ENCODE measurements at regions not wholly inside any gene's neighbourhood (a gene's known extent, or its start where the extent isn't known, plus 50 kb on each side); places are given as distances from the start of the nearest gene placed in this dataset.

DNA sequence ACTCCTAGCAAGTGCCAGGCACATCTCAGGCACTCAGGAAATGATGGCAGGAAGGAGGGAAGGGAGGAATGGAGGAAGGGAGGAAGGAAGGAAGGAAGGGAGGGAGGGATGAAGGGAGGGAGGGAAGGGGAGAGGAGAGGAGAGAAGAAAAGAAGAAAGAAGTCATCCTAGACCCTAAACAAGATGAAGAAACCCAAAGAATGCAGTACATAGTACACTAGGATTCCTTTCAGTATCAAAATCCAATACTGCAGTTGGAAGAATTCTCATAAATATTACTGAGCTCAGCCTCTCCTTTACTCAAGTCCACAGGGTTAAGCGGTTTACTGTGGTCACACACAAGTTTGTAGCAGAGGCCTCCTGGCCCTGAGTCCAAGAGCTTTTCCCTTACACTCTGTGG is 155.7 kb upstream of the ETAA1 start:
- no peak for DNase-seq (ENCODE audit: low spot score)

DNA sequence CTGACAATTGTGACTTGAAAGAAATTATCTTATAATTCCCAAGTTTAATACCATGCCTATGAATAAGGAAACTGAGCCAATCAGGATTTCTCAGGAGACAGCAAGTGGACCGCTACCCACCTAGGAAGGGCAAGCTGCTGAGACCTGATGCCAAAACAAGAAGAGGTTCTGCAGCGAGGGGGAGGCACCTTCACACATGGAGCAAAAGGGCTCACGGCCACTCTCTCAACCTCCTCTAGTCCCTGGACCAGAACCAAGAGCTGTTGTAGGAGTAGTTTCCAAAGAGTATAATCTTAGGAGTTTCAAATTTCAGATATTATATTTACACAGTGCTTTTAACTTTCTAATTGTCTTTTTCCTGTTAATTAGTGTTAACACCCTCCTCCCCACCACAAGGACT is 154.7 kb upstream of the ETAA1 start:
- no peak for DNase-seq (ENCODE audit: low spot score)

DNA sequence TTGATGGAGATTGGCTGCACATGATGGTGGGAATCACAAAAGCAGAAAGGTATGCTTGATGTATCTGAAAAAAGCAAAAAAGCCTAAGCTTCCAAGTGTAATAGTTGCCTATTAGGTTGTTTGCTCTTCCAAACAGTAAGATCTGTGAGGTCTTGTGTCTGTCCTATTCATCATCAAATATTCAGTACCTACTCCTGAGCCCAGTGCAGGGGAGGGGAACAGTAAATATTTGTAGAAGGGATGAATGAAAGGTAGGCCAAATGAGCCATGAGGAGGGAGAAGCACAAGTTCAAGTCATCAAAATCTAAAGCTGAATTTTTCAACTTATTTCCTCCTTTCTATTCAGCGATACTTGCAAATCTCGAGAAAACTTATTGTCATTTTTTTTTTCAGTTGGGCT is 153.2 kb upstream of the ETAA1 start:
- no peak for DNase-seq (ENCODE audit: low spot score)

DNA sequence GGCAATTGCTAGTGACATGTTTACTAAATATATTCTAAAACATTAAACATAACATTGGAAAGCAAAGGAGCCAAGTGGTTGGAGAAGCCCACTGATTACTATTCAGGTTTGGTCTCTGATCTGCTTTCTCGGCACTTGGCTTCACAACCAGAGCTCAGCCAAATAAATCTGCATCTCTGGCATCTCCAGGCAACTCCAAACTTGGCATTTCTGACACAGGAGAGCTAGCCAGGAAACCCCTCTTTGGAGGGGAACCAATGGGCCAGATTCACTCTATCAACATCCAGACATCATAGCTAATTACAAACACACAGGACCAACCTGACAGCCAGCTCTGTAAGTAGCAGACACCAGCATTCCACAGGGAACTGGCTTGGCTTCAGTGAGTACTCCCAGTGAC is 150.3 kb upstream of the ETAA1 start:
- no peak for DNase-seq (ENCODE audit: low spot score)

DNA sequence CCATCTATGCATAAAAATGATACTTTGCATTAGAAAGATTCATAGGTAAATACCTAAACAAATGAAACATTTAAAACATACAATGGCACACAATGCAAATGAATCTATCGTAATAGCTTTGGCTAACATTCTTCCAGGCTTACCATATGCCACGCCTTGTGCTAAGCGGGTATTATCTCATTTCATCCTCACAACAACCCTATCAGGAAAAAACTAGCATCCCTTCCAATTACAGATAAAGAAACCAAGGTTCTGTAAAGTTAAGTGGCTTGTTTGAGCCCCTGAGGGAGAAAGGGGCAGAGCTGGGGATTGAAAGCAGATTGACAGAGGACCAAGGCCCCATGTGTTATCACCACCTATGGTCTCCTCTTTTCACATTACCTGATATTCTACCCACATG is 145.4 kb upstream of the ETAA1 start:
- no peak for DNase-seq (ENCODE audit: low spot score)

DNA sequence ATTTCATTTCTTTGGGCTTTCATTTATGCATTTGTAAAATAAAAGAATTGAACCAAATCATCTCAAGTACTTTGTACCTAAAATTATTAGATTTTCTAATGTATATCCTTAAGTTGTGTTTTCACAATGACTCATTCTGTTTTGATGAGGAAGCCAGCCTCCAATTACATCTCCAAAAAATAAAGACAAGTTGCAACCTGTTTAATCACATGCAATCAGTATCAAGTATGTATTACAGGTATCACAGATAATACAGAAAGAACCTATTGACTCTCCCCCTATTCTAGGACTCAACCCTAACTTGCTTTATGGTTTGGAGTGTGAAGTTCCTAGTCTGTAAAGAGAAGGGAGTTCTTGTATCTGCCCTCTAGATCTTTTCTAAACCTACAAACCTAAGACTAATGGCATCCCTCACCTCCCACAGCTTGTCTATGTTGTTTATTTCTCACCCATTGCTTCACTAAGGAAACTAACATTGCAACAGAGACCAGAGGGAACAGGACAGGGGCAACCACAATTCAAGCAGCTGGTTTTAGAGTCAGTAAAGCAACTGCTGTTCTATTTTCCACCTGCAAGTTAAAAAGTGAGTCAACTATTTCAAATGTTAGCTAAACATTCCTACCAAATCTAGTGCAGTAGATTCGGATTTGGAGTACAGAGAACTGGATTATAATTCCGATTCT is 141.1 kb upstream of the ETAA1 start:
- DNase-seq (ENCODE audit: low spot score) = peak; percentile 20

DNA sequence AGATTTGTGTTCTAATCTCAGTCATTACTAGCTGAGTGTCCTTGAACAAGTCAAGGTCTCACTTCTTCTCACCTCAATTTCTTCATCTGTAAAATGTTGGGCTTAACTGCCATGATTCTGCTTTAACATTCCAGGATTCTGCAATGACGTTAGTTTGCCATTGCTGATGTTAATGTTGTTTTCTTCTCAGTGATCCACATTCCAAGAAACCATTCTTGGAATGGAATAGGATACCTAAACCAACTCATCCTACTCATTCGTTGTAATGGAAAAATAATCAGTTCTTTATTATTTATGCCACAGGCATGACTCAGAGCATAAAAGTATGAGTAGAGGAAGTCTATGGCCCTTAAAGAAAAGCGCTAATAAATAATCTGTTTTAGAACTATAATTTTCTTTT is 140.2 kb upstream of the ETAA1 start:
- no peak for DNase-seq (ENCODE audit: low spot score)

DNA sequence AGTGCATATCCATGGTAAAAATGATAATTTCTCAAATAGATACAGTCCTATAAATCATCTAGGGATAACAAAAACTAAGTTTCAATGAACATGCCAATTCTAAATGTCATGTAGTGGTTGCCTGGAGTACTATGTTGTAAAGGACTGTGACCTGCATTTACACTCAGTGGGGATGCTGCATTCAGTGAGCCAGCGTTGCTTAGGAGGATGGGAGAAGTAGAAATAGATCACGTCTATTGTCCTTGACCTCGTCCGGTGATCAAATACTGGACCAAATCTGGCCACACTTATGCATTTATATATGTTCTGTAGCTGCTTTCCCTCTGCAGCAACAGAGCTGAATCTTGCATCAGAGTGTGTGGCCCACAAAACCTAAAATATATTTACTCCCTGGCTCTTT is 139.0 kb upstream of the ETAA1 start:
- DNase-seq (ENCODE audit: low spot score) = no peak

DNA sequence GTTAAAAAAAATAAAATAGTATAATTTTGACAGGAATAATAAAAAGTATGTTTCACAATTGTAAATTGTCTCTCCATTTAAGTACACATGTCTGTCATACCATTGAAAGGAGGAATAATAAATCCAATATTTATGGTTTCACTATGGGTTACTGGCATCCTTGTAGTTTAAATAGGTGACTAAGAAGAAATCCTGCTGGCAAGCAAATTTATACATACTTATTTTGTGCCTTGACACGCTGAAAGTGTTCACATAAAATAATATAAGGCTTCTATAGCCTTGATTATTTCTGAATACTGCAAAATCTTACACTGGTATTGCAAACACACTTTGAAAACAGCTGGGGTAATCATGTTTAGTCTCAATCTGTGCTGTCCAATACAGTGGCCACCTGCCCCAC is 138.3 kb upstream of the ETAA1 start:
- DNase-seq (ENCODE audit: low spot score) = no peak

DNA sequence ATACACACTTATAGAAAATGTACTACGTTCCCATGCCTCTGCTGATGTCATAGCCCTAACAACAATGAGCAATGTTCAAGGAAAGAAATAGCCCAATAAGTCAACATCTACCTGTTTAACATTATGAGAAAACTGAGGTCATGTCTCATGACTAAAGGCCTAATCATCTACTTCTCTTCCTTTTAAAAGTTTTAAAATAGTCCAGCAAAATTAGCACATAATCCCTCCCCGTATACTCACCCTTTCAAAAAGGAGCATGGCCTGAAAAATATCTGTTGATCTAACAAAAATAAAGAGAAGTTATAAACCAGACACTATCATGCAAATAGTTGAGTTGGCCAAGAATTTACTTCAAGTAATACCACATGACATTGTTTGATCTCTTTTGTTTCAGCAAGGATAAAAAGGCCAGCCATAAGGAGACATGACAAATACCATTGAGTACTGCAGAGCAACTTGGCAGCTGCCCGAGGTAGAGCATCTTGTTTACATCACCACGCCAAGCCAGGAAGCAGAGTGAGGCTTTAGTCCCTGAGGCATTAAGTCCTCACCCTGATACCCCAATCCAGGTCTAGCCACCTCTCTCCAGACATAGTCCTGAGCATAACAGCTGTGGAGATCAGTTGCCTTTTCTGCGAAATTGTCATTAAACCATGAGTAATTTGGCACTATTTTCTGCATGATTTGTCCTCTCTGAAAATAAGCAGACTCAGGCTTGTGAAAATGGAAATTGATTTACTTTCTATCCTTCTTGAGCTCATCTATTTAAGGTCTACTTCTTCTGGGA is 137.4 kb upstream of the ETAA1 start:
- peak; percentile 38 for DNase-seq (ENCODE audit: low spot score)

DNA sequence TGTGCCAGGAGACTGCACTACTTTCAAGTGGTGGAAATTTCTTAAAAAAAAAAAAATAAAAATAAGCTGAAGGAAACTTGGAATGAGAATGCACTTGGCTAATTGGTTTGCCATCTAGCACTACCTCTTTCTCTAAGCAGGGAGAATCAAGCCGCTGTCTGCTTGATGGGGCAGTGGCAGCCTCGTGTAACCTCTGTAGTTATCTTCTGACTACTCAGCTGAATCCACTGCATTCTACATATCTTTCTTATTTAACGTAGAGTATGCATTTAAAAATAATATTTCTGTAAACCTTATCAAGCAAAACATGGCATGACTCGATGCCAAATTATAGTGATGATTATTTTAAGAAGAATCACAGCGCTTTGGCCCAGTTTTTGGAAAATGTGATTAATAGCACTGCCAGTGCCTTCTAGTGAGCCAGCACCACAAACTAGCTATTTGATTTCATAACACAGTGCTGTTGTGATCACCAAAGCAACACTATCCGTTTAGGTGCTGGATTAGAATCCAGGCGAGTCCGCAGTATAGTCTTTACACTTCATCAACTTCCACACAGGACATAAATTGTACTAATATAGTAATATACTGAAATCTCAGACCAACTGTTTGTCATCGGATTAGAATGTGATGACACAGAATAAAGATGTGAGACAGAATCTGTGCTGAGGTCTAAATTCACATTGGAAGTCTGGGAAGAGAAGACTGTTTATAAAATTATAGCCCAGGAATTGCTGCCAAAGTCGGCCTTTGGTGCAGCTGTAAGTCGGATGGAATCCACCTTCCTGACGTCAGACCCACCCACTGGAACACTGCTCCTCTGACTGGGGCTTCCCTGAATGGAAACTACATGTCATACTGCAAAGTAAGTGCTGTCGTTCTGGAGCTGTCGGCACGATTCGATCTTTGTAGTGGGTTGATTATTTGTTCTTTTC is 136.5 kb upstream of the ETAA1 start:
- peak; percentile 83 for DNase-seq (ENCODE audit: low spot score)

DNA sequence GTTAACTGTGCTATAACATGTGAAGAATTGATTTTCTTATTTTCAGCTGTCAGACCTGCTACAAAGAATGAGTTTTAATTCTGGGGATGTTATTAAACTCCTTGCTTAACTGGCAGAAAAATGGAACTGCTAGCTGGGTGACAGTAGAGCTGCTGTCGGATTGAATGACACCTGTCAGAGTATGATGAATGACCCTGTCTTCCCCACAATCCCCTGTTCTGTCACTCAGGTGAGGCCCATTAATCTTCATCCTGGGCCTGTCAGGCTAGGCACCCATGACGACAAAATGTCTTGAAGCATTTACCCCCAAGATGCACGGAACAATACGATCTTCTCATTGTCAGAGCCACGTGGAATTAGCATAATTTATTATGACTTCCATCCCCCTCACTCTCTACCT is 129.9 kb upstream of the ETAA1 start:
- no peak for DNase-seq (ENCODE audit: low spot score)

DNA sequence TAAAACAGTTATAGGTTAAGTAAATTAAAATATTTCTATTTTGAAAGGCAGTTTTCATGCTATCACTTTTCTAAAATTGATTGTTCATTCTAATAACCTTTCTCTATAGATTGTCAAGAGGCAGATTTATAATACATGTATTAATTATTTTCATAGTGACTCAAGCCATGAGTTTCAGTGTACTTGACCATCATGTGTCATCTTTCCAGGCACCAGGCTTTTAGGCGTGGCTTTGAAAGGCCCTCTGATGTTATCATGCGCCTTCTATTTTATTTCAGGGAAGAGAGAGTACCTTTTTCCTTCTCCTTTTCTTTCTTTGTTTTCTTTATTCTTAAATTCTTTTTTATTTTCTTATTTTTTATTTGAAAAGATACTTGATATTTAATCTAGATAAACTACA is 128.3 kb upstream of the ETAA1 start:
- peak; percentile 7 for DNase-seq (ENCODE audit: low spot score)

DNA sequence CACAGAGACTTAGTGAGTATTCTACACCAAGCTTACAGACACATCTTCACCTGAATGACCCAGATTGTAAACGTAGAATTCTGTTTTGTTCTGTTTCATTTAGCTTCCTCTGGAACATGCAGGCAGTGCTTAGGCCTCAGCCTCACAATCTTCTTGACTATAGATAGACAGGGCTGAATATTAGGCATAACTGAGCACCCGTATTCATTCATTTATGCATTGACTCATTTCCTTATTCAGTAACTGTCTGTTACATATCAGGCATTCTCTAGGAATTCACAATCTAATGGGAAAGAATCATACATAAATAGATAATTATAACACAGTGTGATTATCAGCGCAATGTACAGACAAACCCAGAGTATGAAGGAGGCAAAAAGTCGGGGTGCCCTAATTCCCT is 124.9 kb upstream of the ETAA1 start:
- peak; percentile 10 for DNase-seq (ENCODE audit: low spot score)

DNA sequence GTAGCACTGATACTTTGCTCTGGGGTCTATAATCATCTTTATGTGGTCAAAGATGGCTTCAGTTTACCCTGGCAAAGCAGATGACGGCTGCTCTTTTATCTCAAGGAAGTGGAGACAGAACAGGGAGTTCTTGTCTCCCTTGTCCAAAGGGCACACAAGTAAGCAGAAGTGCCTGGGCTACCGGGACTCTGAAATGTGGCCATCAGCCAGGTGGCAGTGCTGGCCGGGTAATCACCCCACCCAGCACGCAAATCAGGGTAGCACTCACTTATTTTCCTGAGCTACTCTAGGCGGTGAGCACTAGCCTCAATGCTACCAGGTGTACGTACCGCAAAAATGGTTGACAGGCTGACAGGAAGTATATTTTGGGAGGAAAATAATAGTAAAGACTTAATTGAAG is 119.7 kb upstream of the ETAA1 start:
- DNase-seq (ENCODE audit: low spot score) = no peak

DNA sequence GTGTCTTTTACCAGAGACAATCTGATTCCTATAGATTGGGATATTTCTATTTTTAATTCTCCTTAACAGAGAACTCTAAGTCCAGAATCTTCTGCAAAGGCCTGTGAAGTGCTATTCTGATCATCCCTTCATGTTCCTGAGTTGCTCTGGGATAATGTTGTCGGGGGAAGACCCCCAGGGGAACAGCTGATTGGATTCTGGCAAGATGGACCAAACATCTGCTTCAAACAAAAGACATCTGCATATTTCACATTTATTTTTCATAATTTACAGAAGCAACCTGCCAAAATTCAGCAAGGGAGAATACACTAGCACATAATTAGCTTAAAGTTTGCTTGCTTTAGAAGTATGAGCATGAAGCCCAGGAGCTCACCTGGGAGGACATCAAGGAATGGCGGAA is 116.0 kb upstream of the ETAA1 start:
- DNase-seq (ENCODE audit: low spot score) = no peak

DNA sequence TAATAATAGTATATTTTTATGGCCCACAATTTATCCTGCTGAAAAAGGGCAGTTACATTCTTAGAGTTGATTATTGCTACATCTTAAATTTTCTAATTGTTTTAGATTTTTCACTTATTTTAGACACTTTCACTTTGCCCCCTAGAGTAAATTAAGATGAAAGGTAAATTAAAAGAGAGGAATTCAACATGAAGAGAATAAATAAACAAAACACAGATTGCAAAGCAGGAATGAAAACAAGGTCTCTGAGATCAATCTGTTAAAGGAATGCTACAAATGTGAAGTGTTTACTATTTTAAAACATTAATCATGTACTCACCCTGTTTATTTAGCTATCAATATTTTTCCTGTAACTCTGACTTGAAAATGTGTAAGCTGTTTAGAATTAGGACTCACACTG is 113.5 kb upstream of the ETAA1 start:
- DNase-seq (ENCODE audit: low spot score) = no peak

DNA sequence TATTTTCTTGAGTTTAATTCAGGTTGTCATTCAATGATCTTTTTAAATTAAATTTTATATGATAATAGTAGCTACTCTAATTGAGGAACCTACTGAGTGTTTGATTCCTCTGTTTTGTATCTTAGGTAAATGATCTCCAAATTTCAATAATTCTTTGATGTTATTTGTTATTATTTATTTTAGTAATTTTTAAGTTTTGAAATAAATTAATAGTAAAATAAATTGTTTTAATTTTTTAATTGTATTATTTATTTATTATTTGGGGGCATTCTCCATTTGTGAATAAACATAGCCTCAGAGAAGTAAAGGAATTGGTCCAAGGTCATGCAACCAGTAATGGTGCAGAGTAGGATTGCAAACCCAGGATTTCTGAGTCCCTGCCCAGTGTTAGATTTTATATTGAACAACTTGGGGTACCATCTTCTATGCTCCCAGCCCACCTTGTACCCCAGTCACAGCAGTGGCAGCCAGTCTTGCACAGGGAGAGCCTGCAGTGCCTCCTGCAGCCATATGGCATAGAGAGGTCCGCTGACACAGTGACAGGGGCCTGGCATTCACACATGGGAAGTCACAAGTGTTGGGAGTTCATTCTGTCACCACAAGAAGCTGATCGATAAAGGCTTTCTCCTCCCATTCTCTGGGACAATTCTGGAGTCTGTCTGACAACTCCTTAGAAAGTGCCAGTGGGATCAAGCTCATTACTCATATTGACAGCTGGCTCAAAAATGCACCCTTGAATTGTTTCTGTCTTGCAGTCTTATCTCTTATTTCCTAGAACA is 110.0 kb upstream of the ETAA1 start:
- no peak for DNase-seq (ENCODE audit: low spot score)

DNA sequence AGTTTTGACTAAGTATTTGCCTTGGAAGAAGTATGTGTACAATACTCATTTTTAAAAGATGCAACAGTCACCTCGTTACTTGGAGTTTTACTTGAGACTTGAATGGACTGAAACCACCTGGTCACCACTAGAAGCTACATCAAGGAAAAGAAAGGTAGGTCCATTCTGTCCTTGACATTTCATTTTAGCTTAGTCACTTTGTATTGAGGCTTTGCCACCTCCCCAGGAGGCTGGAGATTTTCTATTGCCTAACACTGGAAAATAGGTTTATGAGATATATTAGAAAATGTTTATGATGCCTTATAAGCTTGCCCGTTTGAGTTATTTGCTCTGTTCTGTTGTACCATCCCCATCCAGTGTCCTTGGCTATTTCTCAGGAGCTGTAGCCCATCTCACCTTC is 107.9 kb upstream of the ETAA1 start:
- no peak for DNase-seq (ENCODE audit: low spot score)

DNA sequence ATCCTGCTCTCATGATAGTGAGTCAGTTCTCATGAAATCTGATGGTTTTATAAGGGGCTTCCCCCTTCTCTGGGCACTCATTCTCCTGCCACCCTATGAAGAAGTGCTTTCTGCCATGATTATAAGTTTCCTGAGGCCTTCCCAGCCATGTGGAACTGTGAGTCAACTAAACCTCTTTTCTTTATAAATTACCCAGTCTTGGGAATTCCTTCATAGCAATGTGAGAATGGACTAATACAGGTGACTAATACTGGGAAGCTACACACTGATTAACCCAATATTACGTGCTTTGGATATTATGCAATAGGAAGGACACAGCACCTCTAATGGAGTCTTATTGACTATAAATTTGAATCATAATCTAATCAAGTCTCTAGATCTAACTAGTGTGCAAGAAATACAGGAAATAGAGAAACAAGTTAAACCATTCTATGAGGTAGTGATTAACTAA is 107.2 kb upstream of the ETAA1 start:
- peak; percentile 6 for DNase-seq (ENCODE audit: low spot score)

DNA sequence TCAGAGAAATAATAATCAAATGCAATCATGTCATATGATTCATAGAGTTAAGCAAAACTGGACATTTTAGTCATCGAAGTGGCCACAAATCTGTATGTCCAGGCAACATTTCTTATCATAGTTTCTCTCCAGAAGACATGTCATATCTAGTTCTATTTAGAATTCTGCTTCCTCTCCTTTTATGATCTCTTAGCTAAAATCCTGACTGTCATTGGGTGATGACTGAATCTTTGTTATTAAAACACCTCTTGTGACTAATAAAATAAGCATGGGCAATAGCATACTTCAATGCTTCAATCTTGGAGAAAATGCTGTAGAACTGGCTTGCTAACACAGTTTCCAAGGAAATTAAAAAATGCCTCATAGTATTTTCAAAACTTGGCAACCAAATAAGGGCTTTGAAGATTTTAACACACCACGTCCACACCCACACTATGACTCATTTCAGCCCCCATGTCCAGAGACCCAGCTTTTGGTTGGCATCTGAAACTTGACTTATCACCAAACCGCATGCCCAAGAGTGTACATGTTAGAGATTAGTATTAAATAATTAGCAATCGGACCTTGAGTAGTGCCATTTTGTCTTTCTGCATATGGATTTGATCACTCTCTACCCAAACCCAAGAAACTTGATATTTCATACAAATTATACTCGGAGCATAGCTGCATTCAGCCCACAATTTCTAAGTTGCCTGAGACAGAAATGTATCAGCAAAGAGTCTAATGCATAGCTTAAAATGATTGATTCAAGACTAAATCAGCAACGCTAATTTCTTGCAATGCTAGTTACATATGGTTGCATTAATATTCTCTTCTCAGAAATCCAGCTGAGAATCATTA is 106.5 kb upstream of the ETAA1 start:
- DNase-seq (ENCODE audit: low spot score) = peak; percentile 30

Measured in GM03348 (cell line).